LNCaP clone FGC (cell line): ENCODE measurements at regions not wholly inside any gene's neighbourhood (a gene's known extent, or its start where the extent isn't known, plus 50 kb on each side); places are given as distances from the start of the nearest gene placed in this dataset.

Experiments used
- DNase-seq: peaks from one replicate; pipeline ENCODE4 v3.0.0-alpha.2; 2011; ENCODE audit warnings: low read depth
- H3K4me3 ChIP-seq: 2 replicates; pipeline ENCODE4 v1.5.1; 2011; ENCODE audit warnings: mild to moderate bottlenecking, low read depth, low read length, control low read depth
- TF ChIP-seq, protein P1 (sequence below): IDR thresholded peaks from 2 replicates; pipeline ENCODE4 v1.5.1; 2012; ENCODE audit warnings: mild to moderate bottlenecking; ENCODE audit not compliant: control insufficient read depth, insufficient read depth; ENCODE audit errors: extremely low read depth

DNA sequence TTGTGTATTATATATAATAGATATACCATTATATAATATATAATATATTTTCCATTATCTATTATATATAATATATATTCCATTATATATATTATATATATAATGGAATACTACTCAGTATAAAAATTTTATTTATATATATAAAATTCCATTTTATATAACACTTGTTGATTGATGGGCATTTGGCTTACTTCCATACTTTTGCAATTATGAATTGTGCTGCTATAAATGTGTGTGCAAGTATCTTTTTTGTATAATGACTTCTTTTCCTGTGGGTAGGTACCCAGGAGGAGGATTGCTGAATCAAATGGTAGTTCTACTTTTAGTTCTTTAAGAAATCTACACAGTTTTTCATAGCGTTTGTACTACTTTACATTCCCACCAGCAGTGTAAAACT lies 1211.1 kb downstream of the NCAM2 start:
- TF ChIP-seq, protein P1, sequence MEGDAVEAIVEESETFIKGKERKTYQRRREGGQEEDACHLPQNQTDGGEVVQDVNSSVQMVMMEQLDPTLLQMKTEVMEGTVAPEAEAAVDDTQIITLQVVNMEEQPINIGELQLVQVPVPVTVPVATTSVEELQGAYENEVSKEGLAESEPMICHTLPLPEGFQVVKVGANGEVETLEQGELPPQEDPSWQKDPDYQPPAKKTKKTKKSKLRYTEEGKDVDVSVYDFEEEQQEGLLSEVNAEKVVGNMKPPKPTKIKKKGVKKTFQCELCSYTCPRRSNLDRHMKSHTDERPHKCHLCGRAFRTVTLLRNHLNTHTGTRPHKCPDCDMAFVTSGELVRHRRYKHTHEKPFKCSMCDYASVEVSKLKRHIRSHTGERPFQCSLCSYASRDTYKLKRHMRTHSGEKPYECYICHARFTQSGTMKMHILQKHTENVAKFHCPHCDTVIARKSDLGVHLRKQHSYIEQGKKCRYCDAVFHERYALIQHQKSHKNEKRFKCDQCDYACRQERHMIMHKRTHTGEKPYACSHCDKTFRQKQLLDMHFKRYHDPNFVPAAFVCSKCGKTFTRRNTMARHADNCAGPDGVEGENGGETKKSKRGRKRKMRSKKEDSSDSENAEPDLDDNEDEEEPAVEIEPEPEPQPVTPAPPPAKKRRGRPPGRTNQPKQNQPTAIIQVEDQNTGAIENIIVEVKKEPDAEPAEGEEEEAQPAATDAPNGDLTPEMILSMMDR = no peak
- no peak overlapping the region for H3K4me3 ChIP-seq
- no peak for DNase-seq

DNA sequence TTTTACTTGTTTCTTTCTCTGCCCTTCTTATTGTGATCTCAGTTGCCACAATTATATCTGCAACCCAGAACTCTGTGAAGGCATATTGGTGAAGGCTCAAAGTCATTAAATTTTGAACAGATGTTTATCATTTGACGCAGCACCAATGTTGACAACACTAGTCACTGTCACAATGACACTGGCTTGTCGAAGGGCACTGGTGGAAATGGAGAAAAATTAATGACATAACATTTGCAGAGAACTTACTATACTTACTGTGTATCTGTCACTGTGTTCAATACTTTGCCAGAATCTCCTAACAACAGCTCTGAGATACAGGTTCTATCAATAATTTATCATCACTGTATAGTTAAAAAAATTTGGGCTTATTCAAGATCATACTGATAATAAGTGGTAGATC lies 1213.7 kb downstream of the NCAM2 start:
- TF ChIP-seq, protein P1 = no peak
- H3K4me3 ChIP-seq = no peak overlapping the region
- DNase-seq = no peak

DNA sequence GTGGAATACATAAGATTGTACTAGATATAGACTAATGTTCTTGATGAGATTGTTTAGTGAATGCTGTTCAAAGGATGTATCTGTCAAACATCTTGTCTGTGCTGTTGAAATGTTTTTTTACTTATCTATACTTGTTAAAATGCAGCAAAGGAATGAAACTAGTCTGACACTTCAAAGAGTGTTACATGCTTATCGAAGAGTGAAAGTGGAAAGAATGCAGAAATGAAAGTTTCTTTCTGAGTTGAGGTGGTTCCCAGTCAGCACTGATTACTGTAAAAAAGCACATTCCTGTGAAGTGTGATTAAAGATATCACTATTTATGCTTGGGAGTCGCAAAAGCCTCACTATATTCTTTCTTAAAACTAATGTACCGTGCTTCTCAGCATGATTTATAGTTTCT lies 1225.2 kb downstream of the NCAM2 start:
- no peak for DNase-seq
- H3K4me3 ChIP-seq = no peak overlapping the region
- TF ChIP-seq, protein P1 = no peak

DNA sequence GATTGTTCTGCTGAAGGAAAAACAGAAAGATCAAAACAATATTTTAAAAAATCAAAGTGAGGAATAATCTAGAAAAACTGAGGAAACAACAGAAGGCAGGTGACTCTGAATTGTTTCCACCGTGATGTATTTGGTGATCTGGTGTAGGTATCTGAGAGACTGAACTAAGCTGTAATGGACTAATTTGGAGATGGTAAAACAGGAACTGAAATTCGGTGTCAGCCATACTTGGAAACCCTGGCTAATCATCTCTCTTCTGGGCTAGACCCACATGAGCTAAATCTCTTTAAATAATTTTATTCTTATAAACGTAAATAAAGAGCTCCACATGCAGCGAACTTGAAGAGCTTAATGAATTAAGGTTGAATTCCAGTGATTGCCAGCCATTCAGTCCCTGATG lies 1226.1 kb downstream of the NCAM2 start:
- no peak for DNase-seq
- TF ChIP-seq, protein P1 = no peak
- no peak overlapping the region for H3K4me3 ChIP-seq

DNA sequence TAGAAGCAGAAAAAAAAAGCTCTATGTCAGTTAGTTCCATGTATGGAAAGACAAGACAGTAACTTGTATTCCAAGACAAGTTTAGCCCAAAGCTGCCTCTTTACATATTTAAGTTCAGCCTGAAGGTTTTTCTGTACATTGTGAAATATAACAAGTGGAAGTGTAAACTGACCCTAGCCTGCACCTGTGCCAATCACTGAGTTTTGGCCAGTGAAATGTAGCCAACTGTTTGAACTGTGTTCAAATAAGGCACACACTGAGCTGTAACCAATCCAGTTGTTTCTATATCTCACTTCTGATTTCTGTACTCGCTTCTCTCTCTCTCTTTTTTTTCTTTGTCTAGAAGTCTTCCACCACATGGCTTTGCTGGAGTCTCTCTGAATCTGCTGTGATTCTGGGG lies 1227.1 kb downstream of the NCAM2 start:
- H3K4me3 ChIP-seq = no peak overlapping the region
- TF ChIP-seq, protein P1 = no peak
- DNase-seq = no peak

DNA sequence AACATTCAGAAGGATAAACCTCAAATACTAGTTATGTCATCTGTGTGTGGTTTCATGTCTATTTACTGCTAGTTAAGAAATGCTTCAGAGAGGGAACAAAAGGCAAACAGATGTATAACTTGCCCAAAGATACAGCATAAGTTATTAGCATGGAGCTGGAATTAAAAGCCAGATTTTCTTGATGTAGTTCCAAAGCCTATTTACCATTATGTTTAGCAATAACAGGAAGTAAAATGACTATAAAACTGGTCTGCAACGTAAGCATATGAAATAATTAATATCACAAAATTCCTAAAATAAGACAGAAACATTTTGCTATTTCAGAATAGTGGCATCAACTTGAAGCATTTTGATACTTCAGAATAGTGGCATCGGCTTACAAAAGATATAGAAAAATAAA lies 1232.8 kb downstream of the NCAM2 start:
- TF ChIP-seq, protein P1 = no peak
- DNase-seq = peak; percentile 27

DNA sequence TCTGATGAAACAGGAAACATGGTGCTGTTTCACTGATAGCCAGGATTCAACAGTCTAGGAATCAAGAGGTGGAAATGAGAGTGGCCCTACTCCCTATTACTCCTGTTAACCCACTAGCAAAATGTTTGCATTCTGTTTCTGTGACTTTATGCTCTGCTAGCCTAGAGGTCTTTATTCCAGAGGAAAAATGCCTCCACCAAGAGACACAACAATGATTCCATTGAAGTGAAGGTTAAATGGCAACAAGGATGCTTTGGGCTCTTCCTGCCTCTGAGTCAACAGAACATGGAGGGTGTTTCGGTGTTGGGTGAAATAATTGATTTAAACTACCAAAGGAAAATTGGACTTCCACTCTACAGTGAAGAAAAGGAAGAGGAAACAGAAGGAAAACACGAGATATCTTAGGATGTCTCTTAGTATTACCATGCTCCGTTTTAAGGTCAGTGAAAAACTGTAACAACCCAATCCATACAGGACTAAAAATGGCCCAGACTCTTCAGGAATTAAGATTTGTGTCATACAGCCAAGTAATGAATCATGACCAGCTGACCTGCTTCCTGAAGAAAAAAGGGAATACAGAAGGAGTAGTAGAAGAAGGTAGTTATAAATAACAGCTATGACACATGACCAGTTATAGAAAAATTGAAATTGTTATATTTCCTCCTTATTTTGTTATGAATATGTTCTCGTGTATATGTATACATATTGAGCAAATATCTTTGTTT lies 1237.8 kb downstream of the NCAM2 start:
- TF ChIP-seq, protein P1 = no peak
- no peak for DNase-seq
- H3K4me3 ChIP-seq = no peak overlapping the region

More for the DNA sequence above, 1232.8 kb downstream of the NCAM2 start:
- H3K4me3 ChIP-seq = no peak overlapping the region
